ENCODE measurements at regions not wholly inside any gene's neighbourhood (a gene's known extent, or its start where the extent isn't known, plus 50 kb on each side); places are given as distances from the start of the nearest gene placed in this dataset.
"Not testable (repeated sequence)": the region's sequence is repeated elsewhere in the genome, so short reads cannot be mapped to it uniquely, and the experiment has no call there.

GRCh38 chr1:90826024-90826423 is 108.9 kb upstream of the BARHL2 start:
- no peak for TF ChIP-seq CTCF (IDR thresholded peaks at IDR 0.05; ENCODE audit: borderline replicate concordance, insufficient read depth, low read depth, low read length)
- no peak overlapping the region for H3K4me3 ChIP-seq (ENCODE audit: low read depth, low read length)

GRCh38 chr1:90824551-90824950 is 107.4 kb upstream of the BARHL2 start:
- TF ChIP-seq CTCF (IDR thresholded peaks at IDR 0.05; ENCODE audit: borderline replicate concordance, insufficient read depth, low read depth, low read length) = no peak
- H3K4me3 ChIP-seq (ENCODE audit: low read depth, low read length) = no peak overlapping the region

GRCh38 chr1:90823686-90824085 is 106.6 kb upstream of the BARHL2 start:
- no peak overlapping the region for H3K4me3 ChIP-seq (ENCODE audit: low read depth, low read length)
- no peak for TF ChIP-seq CTCF (IDR thresholded peaks at IDR 0.05; ENCODE audit: borderline replicate concordance, insufficient read depth, low read depth, low read length)

- TF ChIP-seq CTCF (IDR thresholded peaks at IDR 0.05; ENCODE audit: borderline replicate concordance, insufficient read depth, low read depth, low read length) = no peak
- no peak overlapping the region for H3K4me3 ChIP-seq (ENCODE audit: low read depth, low read length)
Measured at GRCh38 chr1:90821788-90822359, 104.8 kb upstream of the BARHL2 start.

GRCh38 chr1:90821152-90821787 is 104.2 kb upstream of the BARHL2 start:
- H3K4me3 ChIP-seq (ENCODE audit: low read depth, low read length) = no peak overlapping the region
- TF ChIP-seq CTCF (IDR thresholded peaks at IDR 0.05; ENCODE audit: borderline replicate concordance, insufficient read depth, low read depth, low read length) = no peak

- TF ChIP-seq CTCF (IDR thresholded peaks at IDR 0.05; ENCODE audit: borderline replicate concordance, insufficient read depth, low read depth, low read length) = no peak
- H3K4me3 ChIP-seq (ENCODE audit: low read depth, low read length) = no peak overlapping the region
Measured at GRCh38 chr1:90820745-90821144, 103.6 kb upstream of the BARHL2 start.

GRCh38 chr1:90817399-90817798 is 100.3 kb upstream of the BARHL2 start:
- no peak for TF ChIP-seq CTCF (IDR thresholded peaks at IDR 0.05; ENCODE audit: borderline replicate concordance, insufficient read depth, low read depth, low read length)

GRCh38 chr1:90812237-90812636 is 95.1 kb upstream of the BARHL2 start:
- not testable (repeated sequence) for H3K4me3 ChIP-seq (ENCODE audit: low read depth, low read length)

More at GRCh38 chr1:90817399-90817798, 100.3 kb upstream of the BARHL2 start:
- no peak overlapping the region for H3K4me3 ChIP-seq (ENCODE audit: low read depth, low read length)

GRCh38 chr1:90811444-90811950 is 94.4 kb upstream of the BARHL2 start:
- H3K4me3 ChIP-seq (ENCODE audit: low read depth, low read length) = not testable (repeated sequence)
